Myocyte (in vitro differentiated cells): ENCODE measurements at regions not wholly inside any gene's neighbourhood (a gene's known extent, or its start where the extent isn't known, plus 50 kb on each side); places are given as distances from the start of the nearest gene placed in this dataset.
A peak's percentile ranks its signal among the peaks of the same experiment; 100 is the strongest.

Experiments used
- DNase-seq: peaks from one replicate; pipeline ENCODE4 v3.0.0-alpha.2; 2012; ENCODE audit warnings: low read depth

DNA sequence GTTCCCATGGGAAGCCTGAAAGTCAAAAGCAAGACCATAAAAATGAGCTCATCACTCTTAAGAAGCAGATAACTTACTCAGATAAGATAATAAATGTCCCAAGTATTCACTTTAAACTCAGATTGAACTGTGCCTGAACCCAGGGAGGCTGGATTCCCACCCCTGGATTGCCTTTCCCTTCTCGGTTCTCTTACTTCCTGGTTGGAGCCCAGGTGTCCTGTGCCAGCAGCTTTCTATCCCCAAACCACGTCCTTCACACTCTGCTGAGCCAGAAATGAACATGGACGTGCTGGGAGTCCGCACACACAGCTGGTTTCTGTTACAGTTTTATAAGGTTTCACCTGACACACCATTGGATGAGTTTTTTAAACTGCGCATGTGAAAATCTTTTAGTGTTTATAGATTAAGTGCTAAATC is 636.2 kb upstream of the IGFBP3 start:
- DNase-seq, result no peak

DNA sequence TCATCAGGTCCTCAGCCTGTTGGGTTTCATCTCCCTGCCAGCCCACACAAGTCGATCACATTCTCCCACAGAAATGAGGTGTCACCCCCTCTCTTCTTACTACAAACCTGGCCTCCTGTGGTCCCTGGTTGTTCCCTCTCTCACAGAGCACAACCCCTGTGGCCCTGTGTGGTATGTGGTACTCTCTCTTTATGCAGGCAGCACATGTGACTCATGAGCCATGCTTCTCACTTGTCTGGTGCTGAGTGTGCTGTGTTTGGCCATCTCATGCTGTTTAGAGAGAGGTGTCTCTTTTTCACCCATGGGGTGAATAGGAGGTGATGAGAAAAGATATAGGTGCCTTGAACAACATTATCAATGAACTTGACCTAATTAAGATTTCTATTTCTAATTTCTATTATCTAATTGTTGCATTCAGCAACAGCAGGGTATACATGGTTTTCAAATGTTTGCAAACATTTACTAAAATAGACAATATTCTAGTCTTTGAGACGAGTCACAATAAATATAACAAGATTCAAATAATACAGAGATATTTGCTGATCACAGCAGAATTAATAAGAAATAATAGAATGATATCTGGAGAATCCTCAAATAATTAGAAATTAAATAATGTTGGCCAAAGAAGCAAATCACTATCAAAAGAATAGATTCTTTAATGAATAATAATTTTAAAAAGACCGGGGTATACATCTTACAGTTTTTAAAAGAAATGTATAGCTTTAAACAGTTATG is 633.8 kb upstream of the IGFBP3 start:
- DNase-seq, result peak; percentile 45

DNA sequence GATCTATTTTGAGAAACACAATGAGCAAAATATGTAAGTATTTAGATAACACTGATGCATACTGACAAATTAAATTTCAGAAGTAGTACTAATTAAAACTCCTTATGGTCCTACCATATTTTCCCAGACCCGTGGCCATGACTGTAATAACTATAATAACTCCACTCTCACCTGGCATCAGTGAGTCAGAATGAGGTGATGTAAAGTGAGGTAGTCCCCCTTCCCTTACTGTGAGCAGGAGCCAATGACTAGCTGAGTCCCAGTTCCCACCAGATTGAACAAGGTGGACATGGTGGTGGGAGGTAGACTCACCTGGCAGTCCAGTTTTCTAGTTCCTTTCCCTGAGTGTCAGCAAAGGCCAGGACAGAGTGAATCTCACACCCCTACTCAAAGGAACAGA is 630.5 kb upstream of the IGFBP3 start:
- no peak for DNase-seq

DNA sequence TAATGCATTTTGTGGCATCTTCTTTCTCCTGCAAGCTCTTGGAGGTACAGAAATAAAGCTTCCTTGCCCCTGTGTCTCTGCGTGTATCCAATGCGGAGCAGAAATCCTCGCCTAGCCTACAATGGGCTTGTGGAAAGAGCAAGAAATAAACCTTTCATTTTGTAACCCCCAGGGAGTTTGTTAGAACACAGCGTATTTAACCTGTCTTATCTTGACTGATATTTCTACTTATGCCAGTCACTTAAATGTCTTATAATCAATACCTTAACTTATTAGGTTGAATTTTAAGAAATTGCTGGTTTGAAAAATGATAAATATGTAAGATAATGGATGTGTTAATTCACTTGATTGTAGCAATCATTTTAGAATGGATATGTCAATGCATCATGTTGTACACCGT is 629.8 kb upstream of the IGFBP3 start:
- no peak for DNase-seq

DNA sequence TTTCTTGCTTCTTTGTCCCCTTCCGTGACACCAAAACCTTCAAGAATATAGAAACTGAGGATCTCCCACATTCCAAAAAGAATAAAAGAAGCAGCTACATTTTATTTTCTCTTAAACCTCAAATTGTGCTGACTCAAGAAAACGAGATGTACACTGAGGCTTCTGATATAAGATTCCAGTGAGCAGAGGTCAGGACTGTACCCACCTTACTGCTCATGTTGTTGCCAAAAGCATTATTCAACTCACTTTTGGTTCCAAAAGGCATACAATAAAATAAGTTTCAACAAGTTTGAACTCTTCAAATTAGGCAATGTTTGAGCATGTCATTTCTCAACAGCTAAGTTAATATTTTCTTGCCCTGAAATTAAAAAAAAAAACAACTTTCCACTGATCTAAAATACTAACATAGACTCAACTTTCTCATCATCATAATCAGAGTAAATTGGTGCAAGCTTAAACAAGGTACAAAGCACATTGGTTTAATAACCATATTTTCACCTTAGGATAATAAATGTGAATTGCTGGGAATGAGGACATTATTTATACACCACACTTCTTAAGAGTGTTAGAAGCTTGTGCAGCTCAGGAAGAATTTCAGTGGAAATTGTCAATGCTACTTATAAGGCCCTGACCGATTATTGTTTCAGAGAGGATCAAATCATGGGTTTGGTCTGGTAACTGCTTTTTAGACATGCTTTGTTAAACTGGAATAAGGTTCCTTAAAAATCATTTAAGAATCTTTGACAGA is 629.0 kb upstream of the IGFBP3 start:
- DNase-seq, result no peak

DNA sequence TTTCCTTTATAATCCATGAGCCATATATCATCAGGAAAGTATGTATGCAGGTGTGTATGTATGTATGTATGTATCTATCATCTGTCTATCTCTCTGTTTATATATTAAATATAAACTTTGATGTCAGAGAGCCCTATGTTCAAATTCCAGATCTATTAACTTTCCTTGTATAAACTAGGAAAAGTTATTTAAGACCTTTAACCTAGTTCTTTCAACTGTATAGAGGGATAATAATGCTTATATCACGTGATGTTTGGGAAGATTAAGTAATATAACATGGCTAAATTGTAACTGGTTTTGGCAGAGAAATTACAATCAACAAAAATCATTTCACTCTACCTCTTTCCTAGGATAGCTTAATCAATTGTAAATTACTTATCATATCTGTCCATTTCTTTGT is 628.3 kb upstream of the IGFBP3 start:
- DNase-seq, result no peak

DNA sequence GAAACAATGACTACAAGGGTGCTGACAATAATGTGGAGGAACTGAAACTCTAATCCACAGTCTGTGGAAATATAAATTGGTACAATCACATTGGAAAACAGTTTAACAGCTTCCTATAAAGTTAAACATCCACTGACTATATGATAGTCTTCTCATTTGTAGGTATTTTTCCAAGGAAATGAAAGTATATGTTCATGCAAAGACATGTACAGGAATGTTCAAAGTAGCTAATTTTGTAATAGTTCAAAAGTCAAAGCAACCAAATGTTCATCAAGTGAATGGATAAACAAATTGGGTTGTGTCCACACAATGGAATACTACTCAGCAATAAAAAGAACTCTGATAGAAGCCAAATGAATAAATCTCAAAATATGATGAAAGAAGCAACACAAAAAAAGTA is 626.0 kb upstream of the IGFBP3 start:
- no peak for DNase-seq

DNA sequence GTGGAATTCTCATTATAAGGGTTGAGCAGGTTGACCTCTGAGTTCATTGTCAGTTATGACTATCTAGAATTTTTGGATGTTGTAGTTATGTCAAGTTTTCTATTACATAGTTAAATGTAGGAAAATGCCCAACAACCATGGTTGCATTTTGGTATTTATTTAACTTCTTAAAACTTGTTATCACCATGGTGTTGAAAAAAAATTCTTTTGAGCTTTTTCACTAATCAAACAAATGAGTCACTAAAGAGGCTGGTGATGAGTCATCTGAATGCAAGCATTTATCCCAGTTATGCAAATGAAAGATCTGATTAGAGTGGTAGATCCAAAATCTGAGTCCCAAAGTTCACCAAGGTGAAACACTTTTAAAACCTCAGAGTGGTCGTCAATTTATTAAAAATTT is 624.7 kb upstream of the IGFBP3 start:
- no peak for DNase-seq

DNA sequence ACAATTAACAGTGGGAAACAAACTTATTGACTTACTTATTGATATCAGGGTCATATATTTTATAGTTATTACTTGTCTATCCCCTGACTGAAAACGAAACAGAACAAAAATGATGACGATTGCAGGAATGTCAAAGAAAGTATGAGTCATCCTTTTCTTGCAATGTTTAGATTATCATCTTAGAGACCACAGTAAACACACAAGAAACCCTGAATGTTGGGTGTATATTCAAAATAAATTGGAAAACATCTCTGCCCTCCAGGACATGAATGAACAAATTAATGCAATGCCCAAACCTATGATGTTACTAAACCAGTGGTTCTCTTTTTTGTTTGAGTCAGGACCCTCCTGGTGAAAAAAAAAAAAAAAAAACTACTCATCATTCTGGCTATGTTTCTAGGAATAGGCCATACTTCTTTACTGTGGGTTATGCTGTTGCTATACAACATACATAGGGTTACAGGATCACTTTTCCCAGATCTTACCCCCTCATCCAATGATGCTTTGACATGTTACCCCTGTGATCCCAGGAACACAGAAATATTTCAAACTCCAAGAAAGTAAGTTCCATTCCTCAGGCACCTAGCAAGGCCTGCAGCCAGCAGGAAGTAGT is 623.4 kb upstream of the IGFBP3 start:
- DNase-seq, result peak; percentile 45

DNA sequence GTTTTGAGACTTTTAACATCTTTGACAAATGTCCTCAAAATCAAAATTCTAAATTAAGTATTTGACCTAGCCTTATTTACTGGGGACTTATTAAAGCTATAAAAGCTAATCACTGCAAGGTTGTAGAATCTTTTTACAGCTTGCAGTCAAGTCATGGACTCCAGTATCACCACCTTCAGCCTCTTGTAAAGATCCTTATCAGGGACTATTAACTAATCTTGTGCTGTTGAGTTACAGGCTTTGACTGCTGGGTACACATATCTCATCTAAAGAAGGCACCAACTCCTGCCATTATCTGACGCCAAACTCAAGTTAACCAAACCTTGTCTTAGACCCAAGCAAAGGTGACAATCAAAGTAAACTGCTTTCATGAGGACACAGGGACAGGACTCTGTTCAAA is 621.0 kb upstream of the IGFBP3 start:
- no peak for DNase-seq

DNA sequence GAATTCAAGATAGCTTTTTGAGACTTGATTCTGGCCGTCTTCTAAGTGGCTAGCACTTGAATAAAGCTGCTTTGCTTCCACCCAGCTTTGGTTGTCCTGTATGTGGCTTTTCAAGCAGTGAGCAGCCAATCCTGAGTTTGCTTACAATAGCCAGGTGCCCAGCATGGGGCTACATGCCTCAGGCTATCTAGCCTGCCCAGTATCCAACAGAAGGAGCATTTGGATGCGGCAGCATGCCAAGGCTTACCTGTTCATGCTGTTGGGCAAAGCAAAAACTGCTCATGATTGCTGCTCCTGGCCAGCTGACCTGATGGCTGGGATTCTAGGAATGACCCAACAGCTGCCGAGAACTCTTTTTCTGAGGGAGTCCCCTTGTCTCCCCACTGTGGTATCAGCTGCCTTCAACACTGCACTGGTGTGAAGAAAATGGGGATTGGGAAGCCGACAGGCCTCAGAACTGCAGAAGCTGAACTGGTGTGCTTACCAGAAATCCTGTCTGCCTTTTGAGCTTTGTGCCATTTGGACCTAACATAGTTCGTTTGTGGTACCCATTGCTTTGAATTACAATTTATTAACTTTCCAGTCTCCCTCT is 618.9 kb upstream of the IGFBP3 start:
- DNase-seq, result peak; percentile 39

DNA sequence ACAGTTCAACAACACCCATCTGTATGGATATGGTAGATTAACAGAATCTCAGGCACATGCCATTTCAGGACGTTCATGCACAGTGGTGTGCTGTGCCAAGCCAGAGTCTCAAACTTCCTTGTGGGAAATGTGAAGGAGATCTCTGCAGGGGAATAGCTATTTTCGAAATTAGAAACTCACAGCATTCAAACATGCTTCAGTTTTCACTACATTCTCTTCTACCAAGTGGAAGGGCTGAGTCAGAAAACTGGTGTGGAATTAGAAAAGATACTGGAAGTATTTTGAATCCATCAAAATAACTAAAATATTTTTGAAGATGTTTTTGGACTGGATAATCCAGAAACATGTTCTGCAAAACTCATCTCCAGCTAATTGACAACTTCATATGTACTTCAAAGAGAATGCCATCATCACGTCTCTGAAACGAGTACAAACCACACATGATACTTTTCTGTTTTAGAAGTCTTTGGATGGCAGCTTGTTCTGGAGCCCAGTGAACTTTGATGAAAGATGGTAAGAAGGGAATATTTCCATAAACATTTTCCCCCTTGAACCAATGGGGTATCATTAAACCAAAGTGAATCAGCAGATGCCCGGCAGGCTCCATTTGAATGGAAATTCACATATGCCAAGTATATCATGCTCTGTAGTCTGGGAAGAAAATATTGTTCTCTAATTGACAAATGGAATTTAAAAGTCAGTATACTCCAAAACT is 616.3 kb upstream of the IGFBP3 start:
- DNase-seq, result no peak

DNA sequence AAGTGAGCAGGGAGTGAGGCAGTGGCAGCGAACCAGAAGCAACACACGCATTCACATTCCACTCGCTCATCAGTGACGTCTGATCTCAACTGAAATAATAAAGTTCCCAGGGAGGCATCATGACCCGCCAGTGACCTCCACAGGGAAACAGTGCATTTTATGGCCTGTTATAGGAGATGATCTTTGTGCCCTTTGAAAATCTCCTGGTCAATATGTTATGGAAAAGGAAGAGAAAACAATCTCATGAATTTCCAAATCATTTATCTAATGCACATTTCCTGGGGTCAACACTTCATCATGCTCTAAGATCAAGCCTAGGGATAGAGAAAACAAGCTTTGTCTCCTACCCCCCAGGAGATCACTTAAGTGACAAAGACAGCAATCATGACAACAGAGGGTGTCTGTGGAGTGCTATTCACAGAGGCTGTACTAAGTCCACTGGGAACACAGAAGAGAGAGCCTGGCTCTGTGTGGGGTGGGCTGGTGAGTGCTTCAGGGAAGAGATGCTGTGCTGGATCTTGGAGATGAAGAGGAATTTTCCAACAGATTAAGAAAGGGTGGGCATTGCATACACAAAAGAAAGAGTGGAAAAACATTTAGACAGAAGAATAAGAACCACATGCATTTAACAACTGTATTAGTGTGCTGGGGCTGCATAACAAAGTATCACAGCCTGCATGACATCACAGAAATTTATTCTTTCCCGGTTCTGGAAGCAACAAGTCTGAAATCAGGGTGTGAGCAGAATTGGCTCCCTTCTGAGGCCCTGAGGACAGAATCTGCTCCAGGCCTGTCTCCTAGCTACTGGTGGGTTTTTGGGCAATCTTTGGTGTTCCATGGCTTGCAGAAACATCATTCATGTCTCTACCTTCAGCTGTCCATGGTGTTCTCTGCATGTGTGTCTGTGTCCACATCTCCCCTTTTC is 613.9 kb upstream of the IGFBP3 start:
- DNase-seq, result peak; percentile 62

DNA sequence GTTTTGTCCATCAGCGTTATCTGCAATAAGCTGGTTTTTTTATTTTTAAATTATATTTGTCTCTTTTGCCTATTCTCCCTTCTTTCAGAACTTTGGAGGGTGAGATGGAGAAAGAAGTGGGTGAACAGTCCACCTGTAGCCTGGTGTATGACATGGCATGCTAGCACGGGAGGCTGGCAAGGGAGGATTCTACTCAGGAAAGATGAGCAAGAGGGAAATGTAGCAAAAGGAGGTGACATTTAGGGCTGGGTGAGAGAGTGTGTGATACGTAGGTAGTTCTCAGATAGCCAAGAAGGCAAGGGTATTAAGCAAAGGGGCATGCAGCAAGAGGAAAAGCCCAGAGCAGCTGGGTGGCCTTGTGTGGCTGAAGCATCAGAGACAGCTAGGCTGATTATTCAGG is 612.9 kb upstream of the IGFBP3 start:
- no peak for DNase-seq

DNA sequence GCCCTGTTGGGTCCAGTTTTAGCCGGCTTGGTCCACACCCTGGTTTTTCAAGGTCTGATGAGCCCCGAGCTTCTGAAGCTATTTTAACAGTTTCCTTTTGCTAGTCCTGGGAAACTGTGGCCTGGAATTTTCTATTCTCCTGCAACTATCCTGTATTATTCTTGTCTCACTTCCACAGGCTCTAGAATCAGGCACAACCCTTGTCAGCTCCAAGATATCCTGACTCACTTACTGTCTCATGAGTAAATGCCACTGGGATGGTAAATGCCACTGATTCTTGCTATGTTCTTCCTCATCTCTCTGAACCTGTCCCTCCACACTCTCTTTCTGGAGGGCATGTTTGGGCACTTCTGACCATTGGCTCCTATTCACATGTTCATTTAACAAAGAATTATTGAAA is 611.5 kb upstream of the IGFBP3 start:
- no peak for DNase-seq

DNA sequence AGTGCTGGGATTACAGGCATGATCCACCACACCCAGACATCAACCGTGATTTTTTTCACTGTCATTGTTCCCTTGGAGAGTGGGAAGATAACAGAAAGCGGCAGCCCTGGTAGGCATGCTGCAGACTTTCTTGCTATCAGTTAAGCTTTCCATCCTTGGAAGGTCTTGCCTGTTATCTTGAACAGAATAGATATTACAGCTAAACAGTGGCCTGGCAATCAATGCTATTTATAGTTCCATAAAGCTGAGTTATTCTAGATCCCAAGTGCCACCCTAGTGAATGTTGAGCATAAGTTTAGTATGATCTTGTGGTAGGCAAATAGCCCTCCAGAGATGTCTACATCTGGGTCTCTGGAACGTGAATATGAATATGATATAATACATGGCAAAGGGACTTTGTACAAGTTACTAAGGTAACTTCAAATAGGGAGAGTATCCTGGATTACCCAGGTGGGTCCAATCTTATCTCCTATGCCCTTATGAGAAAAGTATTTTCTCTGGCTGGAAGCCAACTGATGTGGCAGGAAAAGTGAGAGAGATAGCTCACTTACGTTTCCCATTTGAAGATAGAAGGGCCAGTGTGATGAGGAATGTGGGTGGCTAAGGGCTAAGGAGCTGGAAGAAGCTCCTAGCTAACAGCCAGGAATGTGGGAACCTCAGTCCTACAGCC is 609.1 kb upstream of the IGFBP3 start:
- DNase-seq, result no peak

DNA sequence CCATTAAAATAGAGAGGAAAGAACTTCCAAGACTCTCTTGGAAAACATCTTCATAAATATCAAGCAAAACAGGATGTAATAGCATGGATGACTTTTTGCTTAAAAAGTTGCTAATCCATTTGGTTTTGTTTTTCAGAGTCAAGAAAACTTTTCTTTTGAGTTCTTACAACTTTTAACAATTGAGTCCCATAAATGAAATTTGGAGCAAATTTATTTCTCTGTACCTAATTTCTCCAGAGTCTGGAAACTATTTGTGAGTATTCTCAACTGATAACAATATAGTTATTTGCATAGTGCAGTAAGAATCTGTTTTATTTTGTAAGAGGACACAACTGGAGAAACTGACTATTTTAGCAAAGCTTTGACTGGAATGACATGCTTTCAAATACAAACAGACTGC is 606.3 kb upstream of the IGFBP3 start:
- no peak for DNase-seq

DNA sequence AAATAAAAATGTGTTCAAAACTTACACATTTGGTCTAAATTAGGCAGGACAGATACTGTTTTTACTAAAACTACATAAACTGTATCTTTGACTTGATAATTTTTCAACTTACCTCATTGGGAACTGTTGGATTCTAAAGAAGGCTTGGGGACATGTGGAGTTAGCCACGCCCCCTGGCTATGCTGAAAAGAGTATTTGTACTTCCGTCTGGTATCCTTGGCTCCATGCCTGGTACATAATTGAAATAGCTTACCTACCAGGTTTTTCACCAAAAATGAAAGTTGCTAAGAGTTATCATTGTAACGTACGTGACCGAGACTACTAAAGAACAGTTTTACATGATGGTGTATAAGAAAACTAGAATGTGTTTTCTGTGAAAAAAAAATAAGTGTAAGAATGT is 604.8 kb upstream of the IGFBP3 start:
- DNase-seq, result no peak

DNA sequence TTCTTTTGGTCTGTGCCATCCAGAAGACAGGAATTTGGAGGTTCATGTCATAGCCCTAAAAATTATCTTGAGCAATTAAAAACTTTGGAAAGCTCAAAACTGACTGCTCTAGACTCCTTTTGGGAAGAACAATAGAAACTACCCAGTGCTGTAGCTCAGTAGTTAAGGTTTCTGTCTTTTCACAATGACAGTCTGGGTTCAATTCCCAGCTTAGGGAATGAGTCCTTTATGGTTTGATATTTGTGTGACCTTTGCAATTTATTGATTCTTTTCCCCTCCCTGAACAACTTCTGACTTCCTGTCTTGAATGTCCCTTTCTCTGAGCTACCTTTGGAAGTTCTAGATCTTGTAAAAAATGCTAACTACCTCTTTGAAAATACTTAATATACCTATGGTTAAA is 603.3 kb upstream of the IGFBP3 start:
- no peak for DNase-seq

DNA sequence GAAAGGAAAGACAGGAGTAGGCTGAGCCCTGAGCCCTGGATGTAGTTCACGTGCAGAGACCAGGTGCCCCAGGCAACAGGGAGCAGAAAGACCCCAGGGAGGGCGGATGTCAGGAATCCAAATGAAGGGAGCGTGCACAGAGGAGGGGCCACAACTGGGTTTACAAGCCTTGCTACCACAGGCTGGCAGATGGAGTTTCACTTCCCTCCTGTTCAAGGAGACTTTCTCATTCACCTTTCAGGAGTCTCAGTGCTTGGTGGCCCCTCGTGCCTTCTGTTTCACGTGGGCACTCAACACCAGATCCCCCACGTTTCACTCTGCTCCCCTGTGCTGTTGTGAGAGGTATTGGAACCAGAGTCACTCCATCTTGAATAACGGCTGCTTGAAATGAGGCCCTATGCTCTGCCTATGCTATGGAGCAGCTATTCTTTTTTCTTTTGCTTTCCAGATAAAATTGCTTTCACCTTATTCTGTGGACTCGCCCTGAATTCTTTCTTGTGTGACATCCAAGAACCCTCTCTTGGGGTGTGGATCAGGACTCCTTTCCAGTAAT is 601.4 kb upstream of the IGFBP3 start:
- no peak for DNase-seq
